ENCODE measurements at regions not wholly inside any gene's neighbourhood (a gene's known extent, or its start where the extent isn't known, plus 50 kb on each side); places are given as distances from the start of the nearest gene placed in this dataset.
"Not testable (repeated sequence)": the region's sequence is repeated elsewhere in the genome, so short reads cannot be mapped to it uniquely, and the experiment has no call there.

GRCh38 chr5:57067597-57067924 lies 106.3 kb upstream of the GPBP1 start:
- DNase-seq (ENCODE audit: low spot score) (no peak), FAIRE-seq (no peak)

DNA sequence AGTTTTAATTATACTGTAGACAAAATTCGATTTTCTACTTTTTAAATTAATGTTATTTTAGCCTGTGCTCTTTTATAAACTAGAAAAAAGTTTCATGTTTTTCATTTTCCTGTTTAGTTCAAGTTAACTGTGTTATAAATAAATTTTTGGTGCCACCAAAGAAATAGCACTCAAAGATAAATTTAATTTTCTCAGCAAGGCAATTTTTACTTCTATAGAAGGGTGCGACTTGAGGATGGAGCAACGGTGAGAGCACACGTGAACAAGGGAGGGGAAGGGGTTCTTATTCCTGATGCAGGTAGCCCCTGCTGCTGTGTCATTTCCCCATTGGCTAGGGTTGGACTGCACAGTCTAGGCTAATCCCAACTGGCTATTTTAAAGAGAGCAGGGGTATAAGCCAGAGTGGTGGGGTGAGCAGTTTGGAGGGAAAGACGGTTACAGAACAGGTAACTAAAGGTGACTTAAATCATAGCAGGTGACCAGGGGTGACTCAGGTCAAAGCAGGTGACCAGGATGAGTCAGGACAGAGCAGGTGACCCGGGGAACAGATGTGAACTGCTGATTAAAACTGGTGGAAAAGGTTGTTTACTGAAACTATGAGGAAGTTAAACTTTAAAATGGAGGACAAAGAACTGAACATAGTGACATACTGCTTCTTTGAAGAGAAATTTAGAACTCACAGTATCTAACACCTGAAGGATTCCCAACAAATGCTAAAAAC lies 104.6 kb upstream of the GPBP1 start:
- peak; percentile 20 for FAIRE-seq
- DNase-seq (ENCODE audit: low spot score): no peak

GRCh38 chr5:57072218-57072892 lies 101.5 kb upstream of the GPBP1 start:
- DNase-seq (ENCODE audit: low spot score) (peak; percentile 29), FAIRE-seq (no peak)

- FAIRE-seq (no peak), DNase-seq (ENCODE audit: low spot score) (peak; percentile 17)
These were observed 91.3 kb upstream of the GPBP1 start for GRCh38 chr5:57082441-57083067.

- no peak for FAIRE-seq
These were observed 88.4 kb upstream of the GPBP1 start for GRCh38 chr5:57085306-57086081.

GRCh38 chr5:57087947-57088346 lies 85.9 kb upstream of the GPBP1 start:
- not testable (repeated sequence) for DNase-seq (ENCODE audit: low spot score); FAIRE-seq

More at GRCh38 chr5:57085306-57086081, 88.4 kb upstream of the GPBP1 start:
- DNase-seq (ENCODE audit: low spot score): no peak

DNA sequence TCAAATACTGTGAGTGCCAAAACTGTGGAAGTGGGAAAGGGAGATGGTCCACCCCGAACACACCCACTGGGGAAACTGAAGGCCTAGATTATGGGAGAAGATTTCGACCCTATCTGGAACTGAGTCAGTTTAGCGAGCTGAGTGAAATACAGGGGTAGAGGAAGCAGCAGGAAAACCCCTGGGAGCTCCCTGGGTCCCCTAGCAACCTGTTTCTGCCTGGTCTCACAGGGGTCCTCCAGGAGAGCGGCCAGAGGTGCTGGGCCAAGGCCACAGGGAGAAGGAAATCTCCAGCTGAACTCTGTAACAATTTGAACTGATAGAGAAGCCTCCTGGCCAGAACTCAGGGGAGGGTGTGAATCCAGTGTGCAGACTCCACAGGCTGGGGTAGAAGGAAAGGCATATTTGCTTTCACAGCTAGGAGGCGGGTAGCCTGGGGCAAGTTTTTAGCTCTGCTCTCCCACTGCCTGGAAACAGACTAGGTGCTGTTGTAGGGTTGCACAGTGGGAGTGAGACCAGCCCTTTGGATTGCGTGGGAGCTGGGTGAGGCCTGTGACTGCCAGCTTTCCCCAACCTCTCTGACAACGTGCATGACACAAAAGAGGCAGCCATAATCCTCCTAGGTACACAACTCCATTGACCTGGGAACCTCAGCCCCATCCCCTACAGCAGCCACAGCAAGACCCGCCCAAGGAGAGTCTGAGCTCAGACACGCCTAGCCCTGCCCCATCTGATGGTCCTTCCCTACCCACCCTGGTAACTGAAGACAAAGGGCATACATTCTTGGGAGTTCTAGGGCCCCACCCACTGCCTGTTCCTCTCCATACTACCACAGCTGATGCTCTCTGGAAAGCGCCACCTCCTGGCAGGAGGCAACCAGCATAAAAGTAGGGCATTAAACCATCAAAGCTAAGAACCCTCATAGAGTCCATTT lies 78.8 kb upstream of the GPBP1 start:
- no peak for DNase-seq (ENCODE audit: low spot score)
- no peak for FAIRE-seq

DNA sequence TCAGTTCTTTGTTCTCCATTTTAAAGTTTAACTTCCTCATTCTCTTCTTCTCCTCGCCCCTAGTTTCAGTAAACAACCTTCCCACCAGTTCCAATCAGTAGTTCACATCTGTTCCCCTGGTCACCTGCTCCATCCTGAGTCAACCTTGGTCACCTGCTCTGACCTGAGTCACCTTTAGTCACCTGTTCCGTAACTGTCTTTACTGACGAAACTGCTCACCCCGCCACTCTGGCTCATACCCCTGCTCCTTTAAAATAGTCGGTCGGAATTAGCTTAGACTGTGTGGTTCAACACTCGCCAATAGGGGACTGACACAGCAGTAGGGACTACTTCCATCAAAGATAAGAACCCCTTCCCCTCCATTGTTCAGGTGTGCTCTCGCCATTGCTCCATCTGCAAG lies 76.3 kb upstream of the GPBP1 start:
- DNase-seq (ENCODE audit: low spot score) (no peak), FAIRE-seq (no peak)

- no peak for FAIRE-seq
These were observed 71.5 kb upstream of the GPBP1 start for GRCh38 chr5:57102189-57102904.

DNA sequence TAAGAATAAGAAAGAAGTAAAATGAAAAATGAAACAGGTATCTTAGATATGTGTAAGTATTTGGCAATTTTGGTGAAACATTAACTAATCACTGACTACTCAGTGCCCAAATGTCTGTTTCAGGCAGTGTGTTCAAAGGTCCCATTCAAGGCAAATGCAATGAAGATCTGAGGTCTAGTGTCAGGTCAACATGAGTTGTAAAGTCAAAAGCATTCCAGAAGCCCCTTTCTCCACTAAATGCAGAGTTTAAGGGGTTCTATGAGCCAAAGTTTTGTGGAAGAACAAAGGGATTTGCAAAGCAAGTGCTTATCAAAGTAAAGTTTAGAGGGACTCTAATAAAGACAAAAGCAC lies 71.0 kb upstream of the GPBP1 start:
- no peak for DNase-seq (ENCODE audit: low spot score)

More at GRCh38 chr5:57102189-57102904, 71.5 kb upstream of the GPBP1 start:
- DNase-seq (ENCODE audit: low spot score): no peak

DNA sequence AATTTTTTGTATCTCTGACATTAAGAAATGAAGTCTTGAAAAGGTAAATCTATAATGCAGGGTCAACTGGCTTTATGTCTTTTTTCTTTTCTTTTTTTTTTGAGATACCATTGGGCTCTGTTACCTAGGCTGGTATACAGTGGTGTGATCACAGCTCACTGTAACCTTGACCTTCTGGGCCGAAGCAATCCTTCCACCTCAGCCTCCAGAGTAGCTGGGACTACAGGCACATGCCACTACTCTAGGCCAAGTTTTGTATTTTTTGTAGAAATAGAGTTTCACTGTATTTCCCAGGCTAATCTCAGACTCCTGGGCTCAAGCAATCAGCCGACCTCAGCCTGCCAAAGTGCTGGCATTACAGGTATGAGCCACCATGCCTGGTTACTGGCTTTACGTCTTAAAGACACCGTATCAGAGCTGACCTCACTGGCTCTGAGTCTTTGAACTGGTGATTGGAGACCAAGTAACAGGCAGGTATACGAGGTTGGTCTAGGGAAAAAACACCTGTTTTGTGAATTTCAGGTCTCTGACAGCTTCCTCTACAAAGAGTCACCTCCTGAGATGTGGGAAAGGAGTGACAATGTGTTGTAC lies 70.4 kb upstream of the GPBP1 start:
- DNase-seq (ENCODE audit: low spot score) (no peak), FAIRE-seq (no peak)

More for the DNA sequence above, 71.0 kb upstream of the GPBP1 start:
- FAIRE-seq: no peak

GRCh38 chr5:57106661-57107060 lies 67.2 kb upstream of the GPBP1 start:
- DNase-seq (ENCODE audit: low spot score) (no peak), FAIRE-seq (no peak)

GRCh38 chr5:57111993-57112392 lies 61.9 kb upstream of the GPBP1 start:
- DNase-seq (ENCODE audit: low spot score) (no peak), FAIRE-seq (no peak)

- DNase-seq (ENCODE audit: low spot score) (no peak), FAIRE-seq (no peak)
These were observed 60.4 kb upstream of the GPBP1 start for GRCh38 chr5:57113481-57113880.

DNA sequence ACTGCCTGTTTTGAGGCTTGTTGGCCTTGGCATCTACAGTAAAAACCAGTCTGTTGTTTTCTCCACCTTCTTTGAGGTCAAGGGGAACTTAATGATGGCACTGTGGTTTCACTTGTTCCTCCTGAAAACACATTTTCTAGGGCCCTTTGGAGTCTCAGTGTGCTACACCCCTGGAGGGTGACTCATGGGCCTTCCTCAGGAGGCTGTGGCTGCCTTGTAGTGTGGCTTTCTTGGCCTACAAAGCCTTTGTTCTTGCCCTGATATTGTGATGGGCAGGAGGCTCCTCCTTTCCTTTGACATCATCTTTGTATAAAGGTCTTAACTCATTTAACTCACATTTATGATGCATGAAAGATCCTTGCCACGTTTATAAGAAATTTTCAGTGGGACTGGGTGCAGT lies 56.3 kb upstream of the GPBP1 start:
- peak; percentile 26 for DNase-seq (ENCODE audit: low spot score)
- FAIRE-seq: no peak

DNA sequence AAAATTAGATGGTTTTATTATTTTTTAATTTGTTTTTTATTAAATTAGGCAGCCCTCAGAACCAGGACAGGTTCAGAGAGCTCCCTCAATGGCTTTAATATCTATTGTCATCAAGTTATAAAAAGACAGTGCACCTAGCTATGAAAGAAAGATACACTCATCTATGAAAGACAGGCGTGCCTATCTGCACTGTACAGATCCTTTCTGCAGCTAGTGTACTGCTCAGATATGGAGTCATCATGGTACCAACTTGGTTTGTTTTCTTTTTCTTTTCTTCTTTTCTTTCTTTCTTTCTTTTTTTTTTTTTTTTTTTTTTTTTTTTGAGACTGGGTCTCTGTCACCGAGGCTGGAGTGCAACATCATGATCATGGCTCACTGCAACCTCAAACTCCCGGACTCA lies 54.8 kb upstream of the GPBP1 start:
- no peak for FAIRE-seq

DNA sequence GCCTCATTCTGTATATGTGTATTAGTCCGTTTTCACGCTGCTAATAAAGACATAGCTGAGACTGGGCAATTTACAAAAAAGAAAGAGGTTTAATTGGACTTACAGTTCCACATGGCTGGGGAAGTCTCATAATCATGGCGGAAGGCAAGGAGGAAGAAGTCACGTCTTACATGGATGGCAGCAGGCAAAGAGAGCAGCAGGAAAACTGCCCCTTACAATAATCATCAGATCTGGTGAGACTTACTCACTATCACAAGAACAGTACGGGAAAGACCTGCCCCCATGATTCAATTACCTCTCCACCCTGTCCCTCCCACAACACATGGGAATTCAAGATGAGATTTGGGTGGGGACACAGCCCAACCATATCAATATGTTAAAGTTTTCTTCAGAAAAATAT lies 49.8 kb upstream of the GPBP1 start:
- DNase-seq (ENCODE audit: low spot score) (no peak), FAIRE-seq (no peak)

More for the DNA sequence above, 54.8 kb upstream of the GPBP1 start:
- DNase-seq (ENCODE audit: low spot score): no peak
